Left lung (tissue), 4 donors: ENCODE measurements at regions not wholly inside any gene's neighbourhood (a gene's known extent, or its start where the extent isn't known, plus 50 kb on each side); places are given as distances from the start of the nearest gene placed in this dataset.

Experiments
- ATAC-seq: fragments of 200-7000 bp; cut with Tn5 transposase; one replicate; pipeline ENCODE4 v1.9.1; 2020; ENCODE audit warnings: moderate library complexity
- DNase-seq, 4 donors: peaks; one replicate each; pipeline ENCODE4 v3.0.0-alpha.2; 2013 to 2020
- H3K27ac ChIP-seq, 2 donors: fragments of 200-600 bp; sonication (generic) in 1 of 2; one replicate each; pipeline versions ENCODE4 v1.5.0 to v1.8.0; 2020 to 2021
- H3K27me3 ChIP-seq, 2 donors: fragments of 200-600 bp; sonication (generic) in 1 of 2; one replicate each; pipeline versions ENCODE4 v1.5.0 to v1.8.0; 2020 to 2021
- H3K36me3 ChIP-seq, 2 donors: fragments of 200-600 bp; sonication (generic) in 1 of 2; one replicate each; pipeline versions ENCODE4 v1.5.0 to v1.8.0; 2020 to 2021
- H3K4me1 ChIP-seq, 2 donors: fragments of 200-600 bp; one replicate each; pipeline ENCODE4 v1.8.0; 2021
- H3K4me3 ChIP-seq, 2 donors: fragments of 200-600 bp; sonication (generic) in 1 of 2; one replicate each; pipeline versions ENCODE4 v1.5.0 to v1.8.0; 2020 to 2021; ENCODE audit warnings: mild to moderate bottlenecking in 1 of 2
- H3K9me3 ChIP-seq, 2 donors: fragments of 200-600 bp; sonication (generic) in 1 of 2; one replicate each; pipeline versions ENCODE4 v1.5.0 to v1.8.0; 2020 to 2021
- intact Hi-C, 2 donors: fragments of 100-400 bp; cut with DNase I; formaldehyde crosslinking; loops; one replicate each; pipeline versions ENCODE4 v1.11.2 to v1.14.2; 2022
- TF ChIP-seq, protein P1 (sequence below), 2 donors: fragments of 200-600 bp; sonication (generic) in 1 of 2; IDR thresholded peaks; one replicate each; pipeline versions ENCODE4 v1.5.0 to v1.8.0; 2021; ENCODE audit warnings: antibody characterized with exemption in 2 of 2
- donor health status: DM: no; HTN: yes; CAD: no.
- donor health status: DM: no; HTN: no; CAD: no.

DNA sequence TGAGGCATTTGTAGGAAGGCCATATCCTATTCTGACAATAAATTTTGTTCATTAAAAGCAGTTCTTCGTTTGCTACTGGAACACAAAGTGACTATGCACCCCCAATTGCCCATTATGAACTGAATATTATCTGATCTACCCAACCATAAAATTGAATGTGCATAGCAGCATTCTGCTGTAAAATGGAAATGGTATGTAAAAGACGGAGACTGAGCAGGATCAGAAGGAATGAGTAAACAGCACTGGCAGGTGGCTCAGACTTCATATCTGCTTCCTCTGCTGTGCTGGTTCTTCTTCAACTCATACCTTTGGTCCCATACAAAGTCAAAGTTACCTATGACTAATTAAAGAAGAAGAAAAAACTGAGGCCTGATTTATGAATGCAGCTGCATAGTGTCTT lies 339.5 kb downstream of the PLA2G4A start:
- DNase-seq (no peak), ATAC-seq (no peak)
- H3K36me3 ChIP-seq: no peaks in the 10 kb centered on the region
- intact Hi-C loops: no loop called here
- H3K4me3 ChIP-seq: no peak overlapping the region
- TF ChIP-seq, protein P1, sequence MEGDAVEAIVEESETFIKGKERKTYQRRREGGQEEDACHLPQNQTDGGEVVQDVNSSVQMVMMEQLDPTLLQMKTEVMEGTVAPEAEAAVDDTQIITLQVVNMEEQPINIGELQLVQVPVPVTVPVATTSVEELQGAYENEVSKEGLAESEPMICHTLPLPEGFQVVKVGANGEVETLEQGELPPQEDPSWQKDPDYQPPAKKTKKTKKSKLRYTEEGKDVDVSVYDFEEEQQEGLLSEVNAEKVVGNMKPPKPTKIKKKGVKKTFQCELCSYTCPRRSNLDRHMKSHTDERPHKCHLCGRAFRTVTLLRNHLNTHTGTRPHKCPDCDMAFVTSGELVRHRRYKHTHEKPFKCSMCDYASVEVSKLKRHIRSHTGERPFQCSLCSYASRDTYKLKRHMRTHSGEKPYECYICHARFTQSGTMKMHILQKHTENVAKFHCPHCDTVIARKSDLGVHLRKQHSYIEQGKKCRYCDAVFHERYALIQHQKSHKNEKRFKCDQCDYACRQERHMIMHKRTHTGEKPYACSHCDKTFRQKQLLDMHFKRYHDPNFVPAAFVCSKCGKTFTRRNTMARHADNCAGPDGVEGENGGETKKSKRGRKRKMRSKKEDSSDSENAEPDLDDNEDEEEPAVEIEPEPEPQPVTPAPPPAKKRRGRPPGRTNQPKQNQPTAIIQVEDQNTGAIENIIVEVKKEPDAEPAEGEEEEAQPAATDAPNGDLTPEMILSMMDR (IDR thresholded peaks at IDR 0.05): no peak
- no peaks in the 10 kb centered on the region for H3K4me1 ChIP-seq
- no peaks in the 10 kb centered on the region for H3K27me3 ChIP-seq
- no peak overlapping the region for H3K27ac ChIP-seq
- H3K9me3 ChIP-seq: peaks cover 0 to 14% of the 10 kb centered on the region in 2 donors

GRCh38 chr1:187185389-187185788 lies 356.6 kb downstream of the PLA2G4A start:
- Histone ChIP-seq H3K4me1 (no peaks in the 10 kb centered on the region), H3K27ac (no peak overlapping the region), H3K4me3 (no peak overlapping the region), H3K27me3 (no peaks in the 10 kb centered on the region), H3K9me3 (peaks cover 0 to 15% of the 10 kb centered on the region in 2 donors), H3K36me3 (no peaks in the 10 kb centered on the region)
- intact Hi-C loops: no loop called here
- TF ChIP-seq, protein P1 (IDR thresholded peaks at IDR 0.05): no peak
- DNase-seq: no peak
- no peak for ATAC-seq

GRCh38 chr1:187197685-187198084 lies 368.9 kb downstream of the PLA2G4A start:
- Histone ChIP-seq H3K27me3 (no peaks in the 10 kb centered on the region), H3K27ac (no peak overlapping the region), H3K9me3 (peaks cover 0 to 14% of the 10 kb centered on the region in 2 donors), H3K4me1 (no peaks in the 10 kb centered on the region), H3K36me3 (no peaks in the 10 kb centered on the region), H3K4me3 (no peak overlapping the region)
- intact Hi-C loops: no loop called here
- TF ChIP-seq, protein P1 (IDR thresholded peaks at IDR 0.05): no peak
- ATAC-seq (no peak), DNase-seq (no peak)

DNA sequence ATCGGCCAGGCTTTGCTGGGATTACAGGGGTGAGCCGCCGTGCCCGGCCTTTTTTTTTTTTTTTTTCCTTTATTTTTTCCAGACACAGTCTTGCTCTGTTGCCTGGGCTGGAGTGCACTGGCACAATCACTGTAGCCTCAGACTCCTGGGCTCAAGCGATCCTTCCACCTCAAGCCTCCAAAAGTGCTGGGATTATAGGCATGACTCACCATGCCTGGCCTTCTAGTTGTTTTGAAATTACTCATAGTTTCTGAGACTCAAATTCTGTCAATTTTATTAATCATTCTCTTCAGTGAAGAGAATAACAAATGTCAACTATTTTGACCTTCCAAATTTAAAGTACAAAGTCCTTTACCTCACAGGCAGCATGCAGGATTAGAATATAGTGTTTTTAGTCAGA lies 374.5 kb downstream of the PLA2G4A start:
- Histone ChIP-seq H3K4me3 (no peak overlapping the region), H3K36me3 (no peaks in the 10 kb centered on the region), H3K27me3 (no peaks in the 10 kb centered on the region), H3K9me3 (peaks cover 0 to 7% of the 10 kb centered on the region in 2 donors), H3K4me1 (no peaks in the 10 kb centered on the region), H3K27ac (no peak overlapping the region)
- intact Hi-C loops: no loop called here
- TF ChIP-seq, protein P1 (IDR thresholded peaks at IDR 0.05): no peak
- no peak for ATAC-seq
- DNase-seq: no peak

GRCh38 chr1:187212377-187212776 lies 383.6 kb downstream of the PLA2G4A start:
- no peak overlapping the region for H3K27ac ChIP-seq
- DNase-seq (no peak), ATAC-seq (no peak)
- TF ChIP-seq, protein P1 (IDR thresholded peaks at IDR 0.05): no peak
- H3K36me3 ChIP-seq: no peaks in the 10 kb centered on the region
- peaks cover 0 to 4% of the 10 kb centered on the region in 2 donors for H3K9me3 ChIP-seq
- H3K4me1 ChIP-seq: no peaks in the 10 kb centered on the region
- H3K27me3 ChIP-seq: no peaks in the 10 kb centered on the region
- H3K4me3 ChIP-seq: no peak overlapping the region
- intact Hi-C loops: no loop called here
